Fibroblast of lung (primary cell): ENCODE measurements at regions not wholly inside any gene's neighbourhood (a gene's known extent, or its start where the extent isn't known, plus 50 kb on each side); places are given as distances from the start of the nearest gene placed in this dataset.

ENCODE experiments used
- DNase-seq, 2 donors: peaks; one replicate each; pipeline versions ENCODE4 v3.0.0 to v3.0.0-alpha.2; 2010; ENCODE audit warnings: low read depth in 2 of 2
- H2AFZ ChIP-seq: 2 replicates; pipeline ENCODE4 v1.5.1; 2012; ENCODE audit warnings: low read length, control low read depth, inconsistent platforms
- H3K27ac ChIP-seq: 2 replicates; pipeline ENCODE4 v1.5.1; 2011; ENCODE audit warnings: low read length, control low read depth; ENCODE audit not compliant: insufficient read depth
- H3K27me3 ChIP-seq: 2 replicates; pipeline ENCODE4 v1.5.1; 2011; ENCODE audit warnings: mild to moderate bottlenecking, low read length; ENCODE audit not compliant: control insufficient read depth, insufficient read depth
- H3K36me3 ChIP-seq: 2 replicates; pipeline ENCODE4 v1.5.1; 2011; ENCODE audit warnings: low read length; ENCODE audit not compliant: control insufficient read depth, insufficient read depth
- H3K4me1 ChIP-seq: 2 replicates; pipeline ENCODE4 v1.5.1; 2011; ENCODE audit warnings: low read length; ENCODE audit not compliant: control insufficient read depth, insufficient read depth; ENCODE audit errors: extremely low read depth
- H3K4me2 ChIP-seq: 2 replicates; pipeline ENCODE4 v1.5.1; 2011; ENCODE audit warnings: low read length, control low read depth; ENCODE audit not compliant: insufficient read depth; ENCODE audit errors: extremely low read depth
- H3K4me3 ChIP-seq, 4 experiments: fragments of 200-600 bp in 1 of 4; sonication (generic) in 1 of 4; replicated peaks in 1 of 4; 2 replicates each; pipeline ENCODE4 v1.5.1; 2011 to 2016; ENCODE audit warnings: low read length in 4 of 4, low read depth in 3 of 4, mild to moderate bottlenecking in 3 of 4, control low read depth in 2 of 4, inconsistent platforms in 1 of 4, mixed read lengths in 1 of 4; ENCODE audit not compliant: insufficient read depth in 1 of 4; ENCODE audit errors: control extremely low read depth in 1 of 4
- H3K79me2 ChIP-seq: 2 replicates; pipeline ENCODE4 v1.5.1; 2012; ENCODE audit warnings: mild to moderate bottlenecking, low read length, inconsistent platforms; ENCODE audit not compliant: control insufficient read depth, insufficient read depth
- H3K9ac ChIP-seq: 2 replicates; pipeline ENCODE4 v1.5.1; 2011; ENCODE audit warnings: mild to moderate bottlenecking, low read length, control low read depth; ENCODE audit not compliant: insufficient read depth
- H3K9me3 ChIP-seq: 2 replicates; pipeline ENCODE4 v1.5.1; 2012; ENCODE audit warnings: low read depth, low read length; ENCODE audit not compliant: control insufficient read depth, insufficient read depth
- H4K20me1 ChIP-seq: 2 replicates; pipeline ENCODE4 v1.5.1; 2011; ENCODE audit warnings: low read length; ENCODE audit not compliant: control insufficient read depth, insufficient read depth; ENCODE audit errors: extremely low read depth
- CTCF ChIP-seq, 2 donors: IDR thresholded peaks in 1 of 2; conservative IDR thresholded peaks in 1 of 2; 1 replicate in 1 of 2; 2 replicates in 1 of 2; pipeline ENCODE4 v1.5.1; 2011 to 2012; ENCODE audit warnings: low read length in 2 of 2, control low read depth in 1 of 2, inconsistent platforms in 1 of 2, low read depth in 1 of 2, mild to moderate bottlenecking in 1 of 2
- EZH2 ChIP-seq: IDR thresholded peaks from 2 replicates; pipeline ENCODE4 v1.5.1; 2012; ENCODE audit warnings: low read length, control low read depth, mild to moderate bottlenecking; ENCODE audit errors: missing control alignments

- Histone ChIP-seq H3K4me1 (no peaks in the 10 kb centered on the region), H3K9me3 (no peaks in the 10 kb centered on the region), H3K4me3 (no peak overlapping the region), H3K27me3 (no peaks in the 10 kb centered on the region), H3K27ac (no peak overlapping the region), H3K79me2 (no peaks in the 10 kb centered on the region), H3K9ac (no peak overlapping the region), H3K36me3 (no peaks in the 10 kb centered on the region), H3K4me2 (no peak overlapping the region), H2AFZ (no peak overlapping the region), H4K20me1 (no peaks in the 10 kb centered on the region)
- TF ChIP-seq EZH2 = no peak
- peak in 1 of 2 donors; percentile 4 for TF ChIP-seq CTCF (conservative IDR thresholded peaks at IDR 0.05 in 1 of 2, IDR thresholded peaks at IDR 0.05 in 1 of 2; ENCODE audit: low read depth in 1 of 2, low read length in 2 of 2)
- no peak for DNase-seq
Measured at GRCh38 chr1:29786791-29787732, 550.7 kb downstream of the PTPRU start.

GRCh38 chr1:29786195-29786594 is 549.9 kb downstream of the PTPRU start:
- Histone ChIP-seq H3K27me3 (no peaks in the 10 kb centered on the region), H3K4me3 (no peak overlapping the region), H3K4me2 (no peak overlapping the region), H3K27ac (no peak overlapping the region), H3K79me2 (no peaks in the 10 kb centered on the region), H3K9ac (no peak overlapping the region), H3K9me3 (no peaks in the 10 kb centered on the region), H3K36me3 (no peaks in the 10 kb centered on the region), H2AFZ (no peak overlapping the region), H4K20me1 (no peaks in the 10 kb centered on the region), H3K4me1 (no peaks in the 10 kb centered on the region)
- no peak for DNase-seq
- TF ChIP-seq EZH2 (no peak), CTCF (conservative IDR thresholded peaks at IDR 0.05 in 1 of 2, IDR thresholded peaks at IDR 0.05 in 1 of 2; ENCODE audit: low read depth in 1 of 2, low read length in 2 of 2) (no peak)

GRCh38 chr1:29785554-29785953 is 549.2 kb downstream of the PTPRU start:
- no peaks in the 10 kb centered on the region for H3K79me2 ChIP-seq
- H3K27ac ChIP-seq = no peak overlapping the region
- H3K4me1 ChIP-seq = no peaks in the 10 kb centered on the region
- no peak overlapping the region for H3K9ac ChIP-seq
- no peak overlapping the region for H3K4me2 ChIP-seq
- no peaks in the 10 kb centered on the region for H3K9me3 ChIP-seq
- no peaks in the 10 kb centered on the region for H4K20me1 ChIP-seq
- no peak for DNase-seq
- no peak for TF ChIP-seq EZH2
- no peak for TF ChIP-seq CTCF (conservative IDR thresholded peaks at IDR 0.05 in 1 of 2, IDR thresholded peaks at IDR 0.05 in 1 of 2; ENCODE audit: low read depth in 1 of 2, low read length in 2 of 2)
- H3K27me3 ChIP-seq = no peaks in the 10 kb centered on the region
- H3K36me3 ChIP-seq = no peaks in the 10 kb centered on the region
- H2AFZ ChIP-seq = no peak overlapping the region
- H3K4me3 ChIP-seq = no peak overlapping the region
